ENCODE measurements at regions not wholly inside any gene's neighbourhood (a gene's known extent, or its start where the extent isn't known, plus 50 kb on each side); places are given as distances from the start of the nearest gene placed in this dataset.

DNA sequence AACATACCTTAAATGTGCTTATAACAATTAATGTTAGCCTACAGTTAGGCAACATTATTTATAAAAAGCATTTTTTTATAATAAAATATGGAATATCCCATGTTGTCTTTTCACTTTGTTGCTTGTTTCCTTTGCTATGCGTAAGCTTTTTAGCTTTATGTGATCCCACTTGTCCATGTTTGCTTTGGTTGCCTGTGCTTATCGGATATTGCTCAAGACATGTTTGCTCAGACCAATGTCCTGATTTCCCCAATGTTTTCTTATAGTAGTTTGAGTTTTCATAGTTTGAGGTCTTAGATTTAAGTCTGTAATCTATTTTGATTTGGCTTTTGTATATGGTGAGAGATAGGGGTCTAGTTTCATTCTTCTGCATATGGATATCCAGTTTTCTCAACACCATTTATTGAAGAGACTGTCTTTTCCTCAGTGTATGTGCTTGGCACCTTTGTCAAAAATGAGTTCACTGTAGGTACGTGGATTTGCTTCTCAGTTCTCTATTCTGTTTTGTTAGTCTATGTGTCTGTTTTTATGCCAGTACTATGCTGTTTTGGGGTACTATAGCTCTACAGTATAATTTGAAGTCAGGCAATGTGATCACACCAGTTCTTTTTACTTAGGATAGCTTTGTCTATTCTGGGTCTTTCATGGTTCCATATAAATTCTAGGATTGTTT lies 592.7 kb upstream of the SEMA6D start (continued):
- TF ChIP-seq, protein P1, sequence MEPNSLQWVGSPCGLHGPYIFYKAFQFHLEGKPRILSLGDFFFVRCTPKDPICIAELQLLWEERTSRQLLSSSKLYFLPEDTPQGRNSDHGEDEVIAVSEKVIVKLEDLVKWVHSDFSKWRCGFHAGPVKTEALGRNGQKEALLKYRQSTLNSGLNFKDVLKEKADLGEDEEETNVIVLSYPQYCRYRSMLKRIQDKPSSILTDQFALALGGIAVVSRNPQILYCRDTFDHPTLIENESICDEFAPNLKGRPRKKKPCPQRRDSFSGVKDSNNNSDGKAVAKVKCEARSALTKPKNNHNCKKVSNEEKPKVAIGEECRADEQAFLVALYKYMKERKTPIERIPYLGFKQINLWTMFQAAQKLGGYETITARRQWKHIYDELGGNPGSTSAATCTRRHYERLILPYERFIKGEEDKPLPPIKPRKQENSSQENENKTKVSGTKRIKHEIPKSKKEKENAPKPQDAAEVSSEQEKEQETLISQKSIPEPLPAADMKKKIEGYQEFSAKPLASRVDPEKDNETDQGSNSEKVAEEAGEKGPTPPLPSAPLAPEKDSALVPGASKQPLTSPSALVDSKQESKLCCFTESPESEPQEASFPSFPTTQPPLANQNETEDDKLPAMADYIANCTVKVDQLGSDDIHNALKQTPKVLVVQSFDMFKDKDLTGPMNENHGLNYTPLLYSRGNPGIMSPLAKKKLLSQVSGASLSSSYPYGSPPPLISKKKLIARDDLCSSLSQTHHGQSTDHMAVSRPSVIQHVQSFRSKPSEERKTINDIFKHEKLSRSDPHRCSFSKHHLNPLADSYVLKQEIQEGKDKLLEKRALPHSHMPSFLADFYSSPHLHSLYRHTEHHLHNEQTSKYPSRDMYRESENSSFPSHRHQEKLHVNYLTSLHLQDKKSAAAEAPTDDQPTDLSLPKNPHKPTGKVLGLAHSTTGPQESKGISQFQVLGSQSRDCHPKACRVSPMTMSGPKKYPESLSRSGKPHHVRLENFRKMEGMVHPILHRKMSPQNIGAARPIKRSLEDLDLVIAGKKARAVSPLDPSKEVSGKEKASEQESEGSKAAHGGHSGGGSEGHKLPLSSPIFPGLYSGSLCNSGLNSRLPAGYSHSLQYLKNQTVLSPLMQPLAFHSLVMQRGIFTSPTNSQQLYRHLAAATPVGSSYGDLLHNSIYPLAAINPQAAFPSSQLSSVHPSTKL (CRISPR knock-in tag; IDR thresholded peaks at IDR 0.05), result peak; percentile 35; the same call in 1 of the 2 replicates
- TF ChIP-seq ZNF432 (CRISPR knock-in tag; IDR thresholded peaks at IDR 0.05; ENCODE audit: borderline replicate concordance), result no peak
- no peak for TF ChIP-seq MBD4 (IDR thresholded peaks at IDR 0.05; ENCODE audit: borderline replicate concordance, low read length)
- no peak for TF ChIP-seq KDM2A (CRISPR knock-in tag; IDR thresholded peaks at IDR 0.05; ENCODE audit: borderline replicate concordance, low read depth)
- no peak for TF ChIP-seq ASH2L (IDR thresholded peaks at IDR 0.05; ENCODE audit: insufficient read length, low read depth, low read length)
- no peak for TF ChIP-seq BRD4 (CRISPR knock-in tag; IDR thresholded peaks at IDR 0.05)
- no peak for TF ChIP-seq SMYD3 (CRISPR knock-in tag; IDR thresholded peaks at IDR 0.05)
- no peak for TF ChIP-seq FOXM1 (CRISPR knock-in tag; IDR thresholded peaks at IDR 0.05)
- TF ChIP-seq KAT2B (IDR thresholded peaks at IDR 0.05; ENCODE audit: borderline replicate concordance, low read depth, low read length), result no peak
- TF ChIP-seq KAT7 (CRISPR knock-in tag; IDR thresholded peaks at IDR 0.05; ENCODE audit: borderline replicate concordance), result no peak
- no peak for TF ChIP-seq ZNF160 (CRISPR knock-in tag; IDR thresholded peaks at IDR 0.05)
- TF ChIP-seq, protein P2, sequence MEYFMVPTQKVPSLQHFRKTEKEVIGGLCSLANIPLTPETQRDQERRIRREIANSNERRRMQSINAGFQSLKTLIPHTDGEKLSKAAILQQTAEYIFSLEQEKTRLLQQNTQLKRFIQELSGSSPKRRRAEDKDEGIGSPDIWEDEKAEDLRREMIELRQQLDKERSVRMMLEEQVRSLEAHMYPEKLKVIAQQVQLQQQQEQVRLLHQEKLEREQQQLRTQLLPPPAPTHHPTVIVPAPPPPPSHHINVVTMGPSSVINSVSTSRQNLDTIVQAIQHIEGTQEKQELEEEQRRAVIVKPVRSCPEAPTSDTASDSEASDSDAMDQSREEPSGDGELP (IDR thresholded peaks at IDR 0.05; ENCODE audit: borderline replicate concordance, low read depth), result no peak
- TF ChIP-seq ZNF644 (CRISPR knock-in tag; IDR thresholded peaks at IDR 0.05; ENCODE audit: low read depth), result no peak
- TF ChIP-seq SRSF4 (IDR thresholded peaks at IDR 0.05; ENCODE audit: low read depth, low read length, poor library complexity, severe bottlenecking), result no peak
- no peak for TF ChIP-seq ZNF792 (CRISPR knock-in tag; IDR thresholded peaks at IDR 0.05)
- TF ChIP-seq, protein P3, sequence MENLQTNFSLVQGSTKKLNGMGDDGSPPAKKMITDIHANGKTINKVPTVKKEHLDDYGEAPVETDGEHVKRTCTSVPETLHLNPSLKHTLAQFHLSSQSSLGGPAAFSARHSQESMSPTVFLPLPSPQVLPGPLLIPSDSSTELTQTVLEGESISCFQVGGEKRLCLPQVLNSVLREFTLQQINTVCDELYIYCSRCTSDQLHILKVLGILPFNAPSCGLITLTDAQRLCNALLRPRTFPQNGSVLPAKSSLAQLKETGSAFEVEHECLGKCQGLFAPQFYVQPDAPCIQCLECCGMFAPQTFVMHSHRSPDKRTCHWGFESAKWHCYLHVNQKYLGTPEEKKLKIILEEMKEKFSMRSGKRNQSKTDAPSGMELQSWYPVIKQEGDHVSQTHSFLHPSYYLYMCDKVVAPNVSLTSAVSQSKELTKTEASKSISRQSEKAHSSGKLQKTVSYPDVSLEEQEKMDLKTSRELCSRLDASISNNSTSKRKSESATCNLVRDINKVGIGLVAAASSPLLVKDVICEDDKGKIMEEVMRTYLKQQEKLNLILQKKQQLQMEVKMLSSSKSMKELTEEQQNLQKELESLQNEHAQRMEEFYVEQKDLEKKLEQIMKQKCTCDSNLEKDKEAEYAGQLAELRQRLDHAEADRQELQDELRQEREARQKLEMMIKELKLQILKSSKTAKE (CRISPR knock-in tag; IDR thresholded peaks at IDR 0.05; ENCODE audit: borderline replicate concordance), result no peak
- TF ChIP-seq PPARG (CRISPR knock-in tag; conservative IDR thresholded peaks at IDR 0.05), result no peak
- no peak for TF ChIP-seq ZNF720 (CRISPR knock-in tag; IDR thresholded peaks at IDR 0.05)
- TF ChIP-seq ZNF577 (CRISPR knock-in tag; IDR thresholded peaks at IDR 0.05; ENCODE audit: borderline replicate concordance, low read depth), result no peak
- TF ChIP-seq RAD51 (IDR thresholded peaks at IDR 0.05; ENCODE audit: borderline replicate concordance), result no peak
- TF ChIP-seq RELA (CRISPR knock-in tag; IDR thresholded peaks at IDR 0.05), result no peak
- TF ChIP-seq YEATS2 (CRISPR knock-in tag; IDR thresholded peaks at IDR 0.05; ENCODE audit: borderline replicate concordance), result no peak
- TF ChIP-seq ZSCAN9 (CRISPR knock-in tag; IDR thresholded peaks at IDR 0.05; ENCODE audit: borderline replicate concordance), result no peak
- TF ChIP-seq, protein P4, sequence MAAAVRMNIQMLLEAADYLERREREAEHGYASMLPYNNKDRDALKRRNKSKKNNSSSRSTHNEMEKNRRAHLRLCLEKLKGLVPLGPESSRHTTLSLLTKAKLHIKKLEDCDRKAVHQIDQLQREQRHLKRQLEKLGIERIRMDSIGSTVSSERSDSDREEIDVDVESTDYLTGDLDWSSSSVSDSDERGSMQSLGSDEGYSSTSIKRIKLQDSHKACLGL (CRISPR knock-in tag; IDR thresholded peaks at IDR 0.05), result no peak
- TF ChIP-seq ZNF367 (CRISPR knock-in tag; IDR thresholded peaks at IDR 0.05; ENCODE audit: borderline replicate concordance), result no peak
- no peak for TF ChIP-seq ZSCAN30 (CRISPR knock-in tag; IDR thresholded peaks at IDR 0.05)
